Thoracic aorta (tissue), 2 donors: ENCODE measurements at regions not wholly inside any gene's neighbourhood (a gene's known extent, or its start where the extent isn't known, plus 50 kb on each side); places are given as distances from the start of the nearest gene placed in this dataset.
"Not testable (repeated sequence)": the region's sequence is repeated elsewhere in the genome, so short reads cannot be mapped to it uniquely, and the experiment has no call there.

Source experiments
- ATAC-seq: fragments of 150-250 bp; one replicate; pipeline ENCODE4 v1.8.0; 2017; ENCODE audit warnings: low read depth; ENCODE audit not compliant: insufficient number of reproducible peaks, low FRiP score
- DNase-seq: peaks from one replicate; pipeline ENCODE4 v3.0.0-alpha.2; 2020; ENCODE audit warnings: low spot score
- H3K27ac ChIP-seq, 2 donors: fragments of 200-600 bp; sonication (generic); 1 replicate in 1 of 2; 2 replicates in 1 of 2; pipeline ENCODE4 v1.5.1; 2016; ENCODE audit warnings: mild to moderate bottlenecking in 2 of 2, moderate library complexity in 2 of 2
- H3K27me3 ChIP-seq: fragments of 200-600 bp; sonication (generic); replicated peaks from 2 replicates; pipeline ENCODE4 v1.6.0; 2016; ENCODE audit warnings: mild to moderate bottlenecking; ENCODE audit not compliant: insufficient read depth
- H3K36me3 ChIP-seq: fragments of 200-600 bp; sonication (generic); one replicate; pipeline ENCODE4 v1.5.1; 2016
- H3K4me1 ChIP-seq, 2 donors: fragments of 200-600 bp; sonication (generic); 1 replicate in 1 of 2; 2 replicates in 1 of 2; pipeline versions ENCODE4 v1.5.1 to v1.6.0; 2016; ENCODE audit warnings: low read depth in 2 of 2, mild to moderate bottlenecking in 1 of 2; ENCODE audit not compliant: control insufficient read depth in 1 of 2
- H3K4me3 ChIP-seq: fragments of 200-600 bp; sonication (generic); 2 replicates; pipeline ENCODE4 v1.5.1; 2016; ENCODE audit warnings: mild to moderate bottlenecking
- H3K9me3 ChIP-seq: fragments of 200-600 bp; sonication (generic); 2 replicates; pipeline ENCODE4 v1.5.1; 2016
- TF ChIP-seq, protein P1 (sequence below): fragments of 200-600 bp; sonication (generic); IDR thresholded peaks from one replicate; pipeline ENCODE4 v1.5.1; 2019; ENCODE audit warnings: antibody characterized with exemption

DNA sequence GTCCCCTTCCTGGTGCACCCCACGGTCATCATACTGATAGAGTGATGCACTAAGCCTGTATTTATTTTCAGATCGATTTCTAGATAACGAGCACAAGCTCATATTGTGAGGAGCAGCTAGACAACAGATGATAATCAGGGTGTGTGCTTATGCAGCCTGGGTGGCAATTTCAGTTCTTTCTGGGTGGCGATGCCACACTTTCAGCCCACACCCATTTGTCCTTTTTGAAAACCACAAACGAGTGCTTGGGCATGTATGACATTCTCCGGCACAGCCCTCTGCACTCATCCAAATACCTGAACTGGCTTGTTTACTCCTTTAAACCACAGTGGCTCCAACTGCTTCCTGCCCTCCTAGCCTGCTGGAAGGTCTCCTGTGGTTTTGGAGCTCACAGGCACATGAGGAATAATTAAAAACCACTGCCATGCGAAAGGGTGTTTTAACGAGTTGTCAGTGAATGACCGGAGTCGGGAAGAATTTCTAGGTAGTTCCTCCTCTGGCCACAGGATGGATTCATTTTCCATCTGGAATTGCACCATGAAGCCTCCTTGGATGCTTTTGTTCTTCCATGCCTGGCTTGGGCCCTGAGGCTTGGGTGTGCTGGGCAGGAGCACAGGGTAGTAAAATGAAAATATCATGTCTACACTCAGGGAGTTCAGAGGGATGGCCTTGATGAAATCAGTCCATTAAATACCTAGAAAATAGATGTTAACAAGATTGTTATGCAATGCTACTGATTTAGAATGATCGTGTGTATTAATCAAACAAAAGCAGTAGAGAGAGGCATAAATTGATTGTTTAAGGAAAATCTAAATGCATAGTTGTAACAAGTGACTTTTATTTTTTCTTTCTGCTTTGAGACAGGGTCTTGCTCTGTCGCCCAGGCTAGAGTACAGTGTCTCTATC lies 52.4 kb upstream of the ITGB1 start:
- DNase-seq, result no peak

GRCh38 chr10:33009244-33010131 lies 51.5 kb upstream of the ITGB1 start:
- Histone ChIP-seq H3K27ac (no peak overlapping the region), H3K36me3 (no peaks in the 10 kb centered on the region), H3K4me1 (peaks cover 10 to 15% of the 10 kb centered on the region in 2 donors), H3K4me3 (no peak overlapping the region), H3K9me3 (no peaks in the 10 kb centered on the region), H3K27me3 (no peaks in the 10 kb centered on the region)
- DNase-seq, result no peak
- ATAC-seq, result no peak
- TF ChIP-seq, protein P1, sequence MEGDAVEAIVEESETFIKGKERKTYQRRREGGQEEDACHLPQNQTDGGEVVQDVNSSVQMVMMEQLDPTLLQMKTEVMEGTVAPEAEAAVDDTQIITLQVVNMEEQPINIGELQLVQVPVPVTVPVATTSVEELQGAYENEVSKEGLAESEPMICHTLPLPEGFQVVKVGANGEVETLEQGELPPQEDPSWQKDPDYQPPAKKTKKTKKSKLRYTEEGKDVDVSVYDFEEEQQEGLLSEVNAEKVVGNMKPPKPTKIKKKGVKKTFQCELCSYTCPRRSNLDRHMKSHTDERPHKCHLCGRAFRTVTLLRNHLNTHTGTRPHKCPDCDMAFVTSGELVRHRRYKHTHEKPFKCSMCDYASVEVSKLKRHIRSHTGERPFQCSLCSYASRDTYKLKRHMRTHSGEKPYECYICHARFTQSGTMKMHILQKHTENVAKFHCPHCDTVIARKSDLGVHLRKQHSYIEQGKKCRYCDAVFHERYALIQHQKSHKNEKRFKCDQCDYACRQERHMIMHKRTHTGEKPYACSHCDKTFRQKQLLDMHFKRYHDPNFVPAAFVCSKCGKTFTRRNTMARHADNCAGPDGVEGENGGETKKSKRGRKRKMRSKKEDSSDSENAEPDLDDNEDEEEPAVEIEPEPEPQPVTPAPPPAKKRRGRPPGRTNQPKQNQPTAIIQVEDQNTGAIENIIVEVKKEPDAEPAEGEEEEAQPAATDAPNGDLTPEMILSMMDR, result no peak

More for the DNA sequence above, 52.4 kb upstream of the ITGB1 start:
- ATAC-seq, result no peak
- no peak overlapping the region for H3K27ac ChIP-seq
- no peaks in the 10 kb centered on the region for H3K36me3 ChIP-seq
- H3K4me3 ChIP-seq, result no peak overlapping the region
- no peaks in the 10 kb centered on the region for H3K9me3 ChIP-seq
- TF ChIP-seq, protein P1, result no peak
- peaks cover 5 to 9% of the 10 kb centered on the region in 2 donors for H3K4me1 ChIP-seq
- H3K27me3 ChIP-seq, result no peaks in the 10 kb centered on the region

DNA sequence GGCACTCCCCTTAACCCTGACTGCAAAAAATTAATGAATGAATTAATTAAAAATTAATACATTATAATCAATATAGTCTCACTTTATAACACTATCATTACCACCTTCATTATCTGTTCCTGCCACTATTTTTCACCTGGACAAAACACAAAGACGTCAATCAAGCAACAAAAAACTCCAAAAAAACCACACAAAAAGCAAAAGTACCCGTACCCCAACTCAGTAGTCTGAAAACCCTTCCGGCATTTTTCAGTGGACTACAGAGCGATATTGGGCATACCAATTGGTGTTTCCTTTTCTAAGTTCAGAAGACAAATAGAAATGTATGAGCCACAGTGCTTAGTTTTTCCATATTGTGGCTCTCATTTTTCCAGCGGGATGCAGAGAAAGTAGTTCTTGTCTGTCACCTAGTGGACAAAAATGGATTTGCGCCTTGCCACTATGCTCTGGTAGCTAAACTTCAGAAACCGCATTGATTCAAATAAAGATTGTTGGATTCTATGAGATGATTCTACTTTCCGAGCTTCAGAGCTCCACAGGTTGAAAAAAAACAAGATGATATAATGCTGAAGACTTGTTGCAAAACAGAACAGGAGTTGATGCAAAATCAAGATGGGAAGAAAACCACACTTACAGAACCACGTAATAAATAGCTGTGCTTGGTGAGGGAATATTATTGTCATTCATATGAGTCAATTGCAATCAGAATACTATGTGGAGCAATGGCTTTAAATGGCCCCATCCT lies 50.6 kb upstream of the ITGB1 start:
- TF ChIP-seq, protein P1, result peak; percentile 99
- H3K9me3 ChIP-seq, result no peaks in the 10 kb centered on the region
- H3K36me3 ChIP-seq, result no peaks in the 10 kb centered on the region
- no peaks in the 10 kb centered on the region for H3K27me3 ChIP-seq
- H3K4me3 ChIP-seq, result peak overlapping the region; percentile 46
- H3K4me1 ChIP-seq, result peaks cover 10 to 17% of the 10 kb centered on the region in 2 donors
- no peak for DNase-seq
- no peak overlapping the region for H3K27ac ChIP-seq
- no peak for ATAC-seq

DNA sequence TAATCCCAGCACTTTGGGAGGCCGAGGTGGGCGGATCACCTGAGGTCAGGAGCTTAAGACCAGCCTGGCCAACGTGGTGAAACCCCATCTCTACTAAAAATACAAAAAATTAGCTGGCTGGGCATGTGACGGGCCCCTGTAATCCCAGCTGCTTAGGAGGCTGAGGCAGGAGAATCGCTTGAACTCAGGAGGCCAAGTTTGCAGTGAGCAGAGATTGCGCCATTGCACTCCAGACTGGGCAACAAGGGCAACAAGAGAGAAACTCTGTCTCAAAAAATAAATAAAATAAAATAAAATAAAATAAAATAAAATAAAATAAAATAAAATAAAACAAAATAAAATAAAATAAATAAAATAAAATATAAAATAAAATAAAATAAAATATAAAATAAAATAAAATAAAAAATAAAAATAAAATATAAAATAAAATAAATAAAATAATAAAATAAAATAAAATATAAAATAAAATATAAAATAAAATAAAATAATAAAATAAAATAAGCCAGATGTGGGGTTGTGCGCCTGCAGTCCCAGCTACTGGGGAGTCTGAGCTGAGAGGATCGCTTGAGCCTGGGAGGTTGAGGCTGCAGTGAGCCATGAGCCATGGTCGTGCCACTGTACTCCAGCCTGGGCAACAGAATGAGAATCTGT lies 49.8 kb upstream of the ITGB1 start:
- not testable (repeated sequence) for H3K36me3 ChIP-seq, DNase-seq, H3K4me3 ChIP-seq, H3K9me3 ChIP-seq, ATAC-seq, H3K27me3 ChIP-seq
- H3K27ac ChIP-seq, result peak overlapping the region in 1 of 2 donors; percentile 94
- H3K4me1 ChIP-seq, result peaks cover 10 to 17% of the 10 kb centered on the region in 2 donors
